HG02885 (cell line): ENCODE measurements at regions not wholly inside any gene's neighbourhood (a gene's known extent, or its start where the extent isn't known, plus 50 kb on each side); places are given as distances from the start of the nearest gene placed in this dataset.

Source experiments
- ATAC-seq: cut with Tn5 transposase; IDR thresholded peaks from one replicate; pipeline ENCODE4 v1.9.1; 2021; ENCODE audit warnings: mild to moderate bottlenecking; ENCODE audit not compliant: unreplicated experiment, poor library complexity

- no peak for ATAC-seq
Measured at GRCh38 chr16:13540771-13541170, 379.2 kb upstream of the ERCC4 start.

GRCh38 chr16:13542284-13542683 lies 377.7 kb upstream of the ERCC4 start:
- no peak for ATAC-seq

- ATAC-seq, result no peak
Measured at GRCh38 chr16:13543850-13544249, 376.1 kb upstream of the ERCC4 start.

GRCh38 chr16:13545271-13545670 lies 374.7 kb upstream of the ERCC4 start:
- ATAC-seq, result no peak

- ATAC-seq, result no peak
Measured at GRCh38 chr16:13550254-13550653, 369.7 kb upstream of the ERCC4 start.

GRCh38 chr16:13552062-13552959 lies 367.6 kb upstream of the ERCC4 start:
- no peak for ATAC-seq

- ATAC-seq, result no peak
Measured at GRCh38 chr16:13552960-13553257, 367.0 kb upstream of the ERCC4 start.

GRCh38 chr16:13553453-13553985 lies 366.4 kb upstream of the ERCC4 start:
- no peak for ATAC-seq

- ATAC-seq, result no peak
Measured at GRCh38 chr16:13554005-13554404, 365.9 kb upstream of the ERCC4 start.

- no peak for ATAC-seq
Measured at GRCh38 chr16:13554643-13555042, 365.3 kb upstream of the ERCC4 start.

GRCh38 chr16:13557418-13557817 lies 362.5 kb upstream of the ERCC4 start:
- ATAC-seq, result no peak

- ATAC-seq, result no peak
Measured at GRCh38 chr16:13558752-13559151, 361.2 kb upstream of the ERCC4 start.

- no peak for ATAC-seq
Measured at GRCh38 chr16:13559624-13560023, 360.3 kb upstream of the ERCC4 start.

GRCh38 chr16:13560151-13560550 lies 359.8 kb upstream of the ERCC4 start:
- ATAC-seq, result no peak

GRCh38 chr16:13561291-13562070 lies 358.5 kb upstream of the ERCC4 start:
- ATAC-seq, result no peak

GRCh38 chr16:13568803-13569202 lies 351.2 kb upstream of the ERCC4 start:
- no peak for ATAC-seq

- ATAC-seq, result no peak
Measured at GRCh38 chr16:13569986-13570385, 350.0 kb upstream of the ERCC4 start.

- no peak for ATAC-seq
Measured at GRCh38 chr16:13571036-13571435, 348.9 kb upstream of the ERCC4 start.

GRCh38 chr16:13573903-13574302 lies 346.1 kb upstream of the ERCC4 start:
- ATAC-seq, result no peak

- no peak for ATAC-seq
Measured at GRCh38 chr16:13586051-13586450, 333.9 kb upstream of the ERCC4 start.

- ATAC-seq, result no peak
Measured at GRCh38 chr16:13587181-13587580, 332.8 kb upstream of the ERCC4 start.
